Hepatocyte (in vitro differentiated cells): ENCODE measurements at regions not wholly inside any gene's neighbourhood (a gene's known extent, or its start where the extent isn't known, plus 50 kb on each side); places are given as distances from the start of the nearest gene placed in this dataset.

ENCODE experiments used
- EZH2 ChIP-seq: fragments of 200-600 bp; sonication (generic); IDR thresholded peaks from 2 replicates; pipeline ENCODE4 v1.6.1; 2016; ENCODE audit warnings: antibody characterized with exemption, mild to moderate bottlenecking, borderline replicate concordance
- EZH2phosphoT487 ChIP-seq: fragments of 200-600 bp; sonication (generic); IDR thresholded peaks from one replicate; pipeline ENCODE4 v1.6.1; 2018; ENCODE audit warnings: antibody characterized with exemption, mild to moderate bottlenecking, low read depth, moderate library complexity; ENCODE audit not compliant: unreplicated experiment, severe bottlenecking
- TF ChIP-seq, protein P1 (sequence below): fragments of 200-600 bp; sonication (generic); IDR thresholded peaks from 2 replicates; pipeline ENCODE4 v1.5.1; 2016; ENCODE audit warnings: antibody characterized with exemption, mild to moderate bottlenecking; ENCODE audit not compliant: poor library complexity

DNA sequence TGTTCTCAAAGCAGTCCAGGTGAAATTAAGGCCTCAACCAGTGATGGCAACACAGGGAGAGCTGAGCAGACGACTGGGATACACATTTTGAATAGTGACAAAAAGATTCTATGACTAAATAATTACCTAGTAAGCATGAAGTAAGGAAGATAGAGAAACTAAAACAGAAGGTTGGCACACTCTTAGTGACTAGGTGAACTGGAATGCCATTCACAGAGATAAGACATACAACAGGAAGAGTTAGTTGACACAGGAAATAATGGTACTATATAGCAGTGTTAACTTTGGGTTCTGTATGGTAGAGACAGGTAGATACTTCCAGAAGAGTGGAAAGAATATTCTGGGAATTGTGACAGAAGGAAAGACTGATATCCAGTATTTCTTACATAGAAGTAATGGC is 181.8 kb upstream of the NT5C1B start:
- TF ChIP-seq, protein P1, sequence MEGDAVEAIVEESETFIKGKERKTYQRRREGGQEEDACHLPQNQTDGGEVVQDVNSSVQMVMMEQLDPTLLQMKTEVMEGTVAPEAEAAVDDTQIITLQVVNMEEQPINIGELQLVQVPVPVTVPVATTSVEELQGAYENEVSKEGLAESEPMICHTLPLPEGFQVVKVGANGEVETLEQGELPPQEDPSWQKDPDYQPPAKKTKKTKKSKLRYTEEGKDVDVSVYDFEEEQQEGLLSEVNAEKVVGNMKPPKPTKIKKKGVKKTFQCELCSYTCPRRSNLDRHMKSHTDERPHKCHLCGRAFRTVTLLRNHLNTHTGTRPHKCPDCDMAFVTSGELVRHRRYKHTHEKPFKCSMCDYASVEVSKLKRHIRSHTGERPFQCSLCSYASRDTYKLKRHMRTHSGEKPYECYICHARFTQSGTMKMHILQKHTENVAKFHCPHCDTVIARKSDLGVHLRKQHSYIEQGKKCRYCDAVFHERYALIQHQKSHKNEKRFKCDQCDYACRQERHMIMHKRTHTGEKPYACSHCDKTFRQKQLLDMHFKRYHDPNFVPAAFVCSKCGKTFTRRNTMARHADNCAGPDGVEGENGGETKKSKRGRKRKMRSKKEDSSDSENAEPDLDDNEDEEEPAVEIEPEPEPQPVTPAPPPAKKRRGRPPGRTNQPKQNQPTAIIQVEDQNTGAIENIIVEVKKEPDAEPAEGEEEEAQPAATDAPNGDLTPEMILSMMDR, result no peak
- TF ChIP-seq EZH2 (no peak), EZH2phosphoT487 (no peak)
